Activated CD4-positive, alpha-beta T cell treated with anti-CD3 and anti-CD28 coated beads for 36 hours (primary cell): ENCODE measurements at regions not wholly inside any gene's neighbourhood (a gene's known extent, or its start where the extent isn't known, plus 50 kb on each side); places are given as distances from the start of the nearest gene placed in this dataset.
A peak's percentile ranks its signal among the peaks of the same experiment; 100 is the strongest.

Experiments used
- ATAC-seq: fragments of 200-7000 bp; cut with Tn5 transposase; one replicate; pipeline ENCODE4 v1.10.0; 2021; ENCODE audit warnings: mild to moderate bottlenecking, moderate library complexity
- CTCF ChIA-PET: fragments of 350-600 bp; sonication (Branson Sonifier 250); formaldehyde crosslinking; loops from one replicate; lab custom pipeline; 2021; ENCODE audit warnings: antibody characterized with exemption; lab: Charles Lee
- POLR2A ChIA-PET: fragments of 350-600 bp; sonication (Branson Sonifier 250); formaldehyde crosslinking; loops from one replicate; lab custom pipeline; 2021; ENCODE audit warnings: antibody characterized with exemption, inconsistent platforms; lab: Charles Lee
- DNase-seq: peaks from one replicate; pipeline ENCODE4 v3.0.0-alpha.2; 2020
- H3K27ac Mint-ChIP-seq: one replicate; pipeline ENCODE4 v1.8.0; 2021; ENCODE audit warnings: mixed read lengths
- H3K27me3 Mint-ChIP-seq: one replicate; pipeline ENCODE4 v1.8.0; 2021; ENCODE audit warnings: mixed read lengths
- H3K36me3 Mint-ChIP-seq: one replicate; pipeline ENCODE4 v1.8.0; 2021; ENCODE audit warnings: low read depth, mixed read lengths
- H3K4me1 Mint-ChIP-seq: one replicate; pipeline ENCODE4 v1.8.0; 2021; ENCODE audit warnings: mixed read lengths
- H3K4me3 Mint-ChIP-seq: one replicate; pipeline ENCODE4 v1.8.0; 2021; ENCODE audit warnings: mild to moderate bottlenecking, moderate library complexity, mixed read lengths
- H3K9me3 Mint-ChIP-seq: one replicate; pipeline ENCODE4 v1.8.0; 2021; ENCODE audit warnings: low read depth, mixed read lengths
- intact Hi-C, 2 experiments: fragments of 100-400 bp; cut with DNase I in 1 of 2; cut with micrococcal nuclease in 1 of 2; formaldehyde crosslinking; loops; one replicate each; pipeline versions ENCODE4 v1.14.2 to v1.15.1; 2022 to 2024; cut with DNase I, micrococcal nuclease

DNA sequence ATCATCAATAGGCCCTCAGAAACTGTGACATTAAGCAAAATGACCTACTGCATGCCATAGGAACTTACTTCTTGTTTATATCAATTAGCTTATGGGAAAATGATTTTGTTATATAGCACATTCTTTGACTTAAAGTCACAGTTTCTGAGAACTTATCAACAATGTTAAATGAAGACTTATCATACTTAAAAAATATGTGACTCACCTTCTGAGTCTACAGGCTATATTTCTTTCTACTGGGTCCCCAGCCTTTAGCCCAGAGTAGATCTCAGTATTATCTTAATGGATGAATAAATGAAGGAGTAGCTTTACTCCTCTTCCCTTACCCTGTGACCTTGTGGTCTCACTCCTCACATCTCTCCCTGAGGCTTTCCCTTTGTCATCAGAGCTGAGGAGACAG is 180.2 kb downstream of the MAFB start:
- ChIA-PET POLR2A (interaction anchor here (1.2 kb wide), 1 partner anchor 11 kb away, joined by 5 read pairs; no protein-coding TSS in a partner anchor), CTCF (interaction anchor here (0.6 to 2.0 kb wide), 2 partner anchors 27 to 37 kb away, joined by 4 to 6 read pairs; no protein-coding TSS in a partner anchor)
- Mint-ChIP-seq H3K4me1 (no peaks in the 10 kb centered on the region), H3K27ac (no peak overlapping the region), H3K9me3 (no peaks in the 10 kb centered on the region), H3K27me3 (peaks cover 4% of the 10 kb centered on the region), H3K4me3 (no peak overlapping the region), H3K36me3 (no peaks in the 10 kb centered on the region)
- DNase-seq: no peak
- intact Hi-C loops: no loop called here
- no peak for ATAC-seq

DNA sequence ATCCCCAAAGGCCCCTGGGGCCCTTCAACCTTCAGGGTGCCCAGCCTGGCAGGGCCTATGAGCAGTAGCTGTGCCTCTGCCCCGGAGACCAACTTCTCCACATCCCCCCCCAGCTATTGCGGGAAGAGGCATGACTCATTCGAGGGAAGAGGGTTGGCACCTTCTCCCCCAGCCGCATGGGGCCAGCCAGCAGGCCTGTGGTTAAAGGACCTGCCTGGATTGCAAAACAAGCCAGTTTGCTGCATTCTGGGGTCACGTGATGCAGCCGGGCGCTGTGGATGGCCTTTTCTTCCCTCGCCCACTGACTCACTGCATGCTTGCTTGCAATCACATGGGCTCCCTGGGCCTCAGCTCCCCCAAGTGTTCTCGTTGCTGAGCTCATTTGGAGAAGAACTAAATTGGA is 182.5 kb downstream of the MAFB start:
- Mint-ChIP-seq H3K9me3 (no peaks in the 10 kb centered on the region), H3K4me3 (no peak overlapping the region), H3K4me1 (no peaks in the 10 kb centered on the region), H3K27ac (no peak overlapping the region), H3K27me3 (peaks cover 3% of the 10 kb centered on the region), H3K36me3 (no peaks in the 10 kb centered on the region)
- POLR2A ChIA-PET: no interaction called here
- peak; percentile 55 for DNase-seq
- CTCF ChIA-PET: no interaction called here
- intact Hi-C loops: no loop called here
- peak; percentile 63 for ATAC-seq

DNA sequence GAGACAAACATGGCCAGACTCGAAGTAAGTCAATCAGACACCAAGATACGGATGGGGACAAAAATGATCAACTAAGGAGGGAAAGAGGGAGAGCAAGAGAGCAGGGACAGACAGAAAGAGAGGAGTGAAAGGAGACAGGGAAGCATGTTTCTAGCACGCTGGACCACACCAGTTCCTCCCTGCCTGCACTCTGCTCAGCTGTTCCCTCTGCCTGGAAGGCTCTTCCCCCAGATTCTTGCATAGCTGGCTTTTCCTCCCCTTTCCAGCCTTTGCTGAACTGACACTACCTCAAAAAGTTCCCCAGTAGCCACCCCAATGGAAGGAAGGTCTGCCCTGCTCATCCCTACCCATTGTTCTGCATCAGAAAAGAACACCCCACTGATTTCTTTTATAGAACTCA is 185.9 kb downstream of the MAFB start:
- no peaks in the 10 kb centered on the region for H3K9me3 Mint-ChIP-seq
- no peak overlapping the region for H3K4me3 Mint-ChIP-seq
- H3K36me3 Mint-ChIP-seq: no peaks in the 10 kb centered on the region
- ATAC-seq (no peak), DNase-seq (no peak)
- CTCF ChIA-PET: no interaction called here
- H3K27me3 Mint-ChIP-seq: peaks cover 6% of the 10 kb centered on the region
- H3K4me1 Mint-ChIP-seq: peaks cover 4% of the 10 kb centered on the region
- POLR2A ChIA-PET: no interaction called here
- no peak overlapping the region for H3K27ac Mint-ChIP-seq
- intact Hi-C loops: no loop called here

DNA sequence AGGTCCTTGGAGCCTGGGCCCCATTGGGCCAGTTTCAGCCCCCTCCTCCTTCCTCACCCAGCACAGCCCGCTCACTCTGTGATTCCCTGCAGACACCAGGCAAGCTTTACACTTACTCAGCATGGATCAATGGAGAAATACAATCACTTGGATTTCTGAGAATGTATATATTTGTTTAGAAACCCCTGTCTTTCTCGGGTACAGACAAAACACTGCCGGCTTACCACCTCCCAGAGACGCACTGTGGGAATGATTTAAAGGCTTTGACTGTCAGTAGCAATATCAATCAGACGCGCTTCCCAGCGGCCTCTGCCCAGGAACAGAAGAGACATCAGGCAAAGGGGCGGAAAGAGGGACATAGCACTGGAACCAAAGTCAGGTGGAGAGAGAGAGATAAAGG is 186.5 kb downstream of the MAFB start:
- Mint-ChIP-seq H3K27ac (no peak overlapping the region), H3K36me3 (no peaks in the 10 kb centered on the region), H3K27me3 (peaks cover 4% of the 10 kb centered on the region), H3K4me1 (peaks cover 8% of the 10 kb centered on the region), H3K4me3 (no peak overlapping the region), H3K9me3 (no peaks in the 10 kb centered on the region)
- ChIA-PET CTCF (no interaction called here), POLR2A (no interaction called here)
- no peak for DNase-seq
- no peak for ATAC-seq
- intact Hi-C loops: no loop called here

DNA sequence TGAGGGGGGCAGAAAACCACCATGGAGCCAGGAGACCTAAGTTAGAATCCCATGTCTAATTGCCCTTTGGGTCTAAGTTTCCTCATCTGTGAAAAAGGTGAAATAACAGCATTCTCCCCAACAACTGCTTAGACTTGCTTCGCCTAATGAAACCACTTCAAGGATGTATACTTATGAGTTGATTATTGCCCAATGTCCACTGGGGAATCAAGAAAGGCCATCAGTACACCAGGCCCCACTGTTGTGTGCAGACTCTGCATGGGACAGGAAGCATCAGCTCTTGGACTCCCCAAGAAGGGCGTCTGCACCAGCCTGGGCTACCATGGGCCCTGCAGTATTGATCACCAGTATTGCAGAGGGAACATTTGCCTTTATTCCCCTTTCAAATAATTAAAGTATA is 189.6 kb downstream of the MAFB start:
- H3K27me3 Mint-ChIP-seq: peaks cover 4% of the 10 kb centered on the region
- intact Hi-C loops: no loop called here
- ChIA-PET POLR2A (no interaction called here), CTCF (no interaction called here)
- no peak overlapping the region for H3K27ac Mint-ChIP-seq
- H3K36me3 Mint-ChIP-seq: no peaks in the 10 kb centered on the region
- no peak overlapping the region for H3K4me3 Mint-ChIP-seq
- peaks cover 8% of the 10 kb centered on the region for H3K4me1 Mint-ChIP-seq
- ATAC-seq (no peak), DNase-seq (no peak)
- H3K9me3 Mint-ChIP-seq: no peaks in the 10 kb centered on the region

DNA sequence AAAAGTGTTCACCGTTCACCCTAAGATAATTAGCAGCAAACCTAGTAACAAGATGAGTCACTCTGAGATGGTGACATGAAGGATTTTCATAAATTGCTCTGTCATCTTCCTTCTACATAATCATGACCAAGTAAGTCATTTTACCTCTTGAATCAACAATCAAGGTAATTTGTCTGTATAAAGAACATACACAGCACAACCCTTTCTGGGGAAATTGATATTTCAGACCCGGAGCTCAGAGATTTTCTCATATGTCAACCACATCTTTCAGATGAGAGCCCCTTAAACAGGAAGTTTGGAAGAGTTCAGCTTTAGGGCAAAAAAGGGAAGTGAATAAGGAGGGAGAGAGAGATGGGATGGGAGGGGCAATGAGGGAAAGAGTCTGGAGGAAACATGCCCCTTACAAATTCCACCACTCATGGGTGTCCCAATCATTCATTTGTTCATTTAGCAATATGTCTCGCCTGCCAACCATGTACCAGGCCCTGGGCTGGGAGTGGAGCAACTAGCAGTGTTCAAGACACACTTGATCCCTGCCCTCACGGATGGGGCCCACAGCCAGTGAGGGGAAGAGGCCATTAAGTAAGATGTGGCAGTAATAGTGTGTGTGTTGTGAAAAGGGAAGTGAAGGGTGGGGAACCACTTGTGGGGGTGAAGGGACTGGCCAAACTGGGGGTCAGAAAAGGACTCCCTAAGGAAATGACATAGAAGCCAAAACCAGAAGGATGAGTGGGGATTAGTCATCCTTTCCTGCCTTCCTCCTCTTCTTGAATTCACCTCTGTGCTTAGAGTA is 190.9 kb downstream of the MAFB start:
- intact Hi-C loops: no loop called here
- DNase-seq (no peak), ATAC-seq (no peak)
- Mint-ChIP-seq H3K4me1 (peaks cover 8% of the 10 kb centered on the region), H3K36me3 (no peaks in the 10 kb centered on the region), H3K9me3 (no peaks in the 10 kb centered on the region), H3K27me3 (peaks cover 4% of the 10 kb centered on the region), H3K4me3 (no peak overlapping the region), H3K27ac (no peak overlapping the region)
- ChIA-PET POLR2A (interaction anchor here (0.7 kb wide), 1 partner anchor 40 kb away, joined by 3 read pairs; no protein-coding TSS in a partner anchor), CTCF (no interaction called here)

DNA sequence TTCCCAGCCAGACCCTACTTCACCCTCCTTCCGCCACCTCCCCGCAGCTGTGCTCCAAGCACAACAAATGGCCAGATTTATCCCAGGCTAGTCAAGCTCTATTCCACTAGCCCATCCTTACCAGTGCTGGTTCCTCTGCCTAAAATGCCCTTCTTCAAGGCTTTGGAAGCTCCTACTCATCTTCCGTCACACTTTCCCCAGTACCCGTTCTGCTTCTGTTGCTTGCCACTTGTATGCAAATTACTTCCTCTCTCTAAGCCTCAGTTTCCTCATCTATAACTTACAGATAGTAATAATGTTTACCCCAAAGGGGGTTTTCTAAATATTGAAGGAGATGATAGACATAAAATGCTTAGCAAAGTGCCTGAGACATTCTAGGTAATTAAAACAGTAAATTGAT is 193.1 kb downstream of the MAFB start:
- ChIA-PET CTCF (no interaction called here), POLR2A (no interaction called here)
- H3K4me3 Mint-ChIP-seq: no peak overlapping the region
- H3K4me1 Mint-ChIP-seq: peaks cover 8% of the 10 kb centered on the region
- ATAC-seq: no peak
- H3K27ac Mint-ChIP-seq: no peak overlapping the region
- H3K36me3 Mint-ChIP-seq: no peaks in the 10 kb centered on the region
- no peak for DNase-seq
- no peaks in the 10 kb centered on the region for H3K9me3 Mint-ChIP-seq
- intact Hi-C loops: no loop called here
- peaks cover 5% of the 10 kb centered on the region for H3K27me3 Mint-ChIP-seq

DNA sequence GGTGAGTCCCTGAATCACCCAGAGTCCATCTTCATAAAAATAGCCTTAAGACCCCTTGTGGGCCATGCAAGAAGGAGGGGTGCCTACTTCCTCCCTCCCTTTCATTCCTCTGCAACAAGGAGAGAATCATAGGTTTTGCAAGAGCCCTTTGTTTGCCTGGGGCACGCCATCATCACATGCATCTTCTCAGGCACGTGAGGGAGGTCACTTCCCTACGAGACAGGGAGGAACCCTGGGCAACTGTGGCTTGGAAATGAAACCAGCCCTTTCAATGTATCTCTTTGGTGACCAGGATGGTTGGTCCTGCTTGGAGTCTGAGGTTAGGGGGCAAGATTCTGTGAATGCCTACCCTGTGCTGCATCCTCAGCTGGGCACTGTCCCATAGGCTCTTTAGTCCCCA is 194.8 kb downstream of the MAFB start:
- Mint-ChIP-seq H3K9me3 (no peaks in the 10 kb centered on the region), H3K27ac (no peak overlapping the region), H3K4me1 (peaks cover 8% of the 10 kb centered on the region), H3K36me3 (no peaks in the 10 kb centered on the region), H3K27me3 (peaks cover 5% of the 10 kb centered on the region), H3K4me3 (no peak overlapping the region)
- ChIA-PET POLR2A (no interaction called here), CTCF (no interaction called here)
- intact Hi-C loops: no loop called here
- no peak for DNase-seq
- no peak for ATAC-seq

DNA sequence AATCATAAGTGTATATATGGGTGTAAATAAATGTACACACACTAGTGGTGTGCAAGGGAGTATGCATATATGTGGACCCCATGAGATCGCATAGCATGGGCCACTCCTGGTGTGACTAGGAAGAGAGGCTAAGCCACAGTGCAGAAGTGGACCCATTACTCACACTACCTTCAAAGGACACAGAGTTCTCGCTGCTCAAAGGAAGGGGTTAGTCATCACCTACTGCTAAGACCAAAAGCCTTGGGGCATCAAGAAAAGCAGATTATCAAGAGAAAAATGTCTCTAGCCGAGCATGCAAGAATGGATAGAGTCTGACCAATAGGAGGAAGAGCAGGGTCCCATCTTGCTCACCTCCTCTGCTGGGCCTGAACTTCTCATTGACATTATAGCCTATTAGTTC is 195.5 kb downstream of the MAFB start:
- Mint-ChIP-seq H3K4me3 (no peak overlapping the region), H3K4me1 (peaks cover 6% of the 10 kb centered on the region), H3K27me3 (peaks cover 2% of the 10 kb centered on the region), H3K36me3 (no peaks in the 10 kb centered on the region), H3K27ac (no peak overlapping the region), H3K9me3 (no peaks in the 10 kb centered on the region)
- ChIA-PET POLR2A (no interaction called here), CTCF (no interaction called here)
- intact Hi-C loops: no loop called here
- ATAC-seq: no peak
- no peak for DNase-seq

DNA sequence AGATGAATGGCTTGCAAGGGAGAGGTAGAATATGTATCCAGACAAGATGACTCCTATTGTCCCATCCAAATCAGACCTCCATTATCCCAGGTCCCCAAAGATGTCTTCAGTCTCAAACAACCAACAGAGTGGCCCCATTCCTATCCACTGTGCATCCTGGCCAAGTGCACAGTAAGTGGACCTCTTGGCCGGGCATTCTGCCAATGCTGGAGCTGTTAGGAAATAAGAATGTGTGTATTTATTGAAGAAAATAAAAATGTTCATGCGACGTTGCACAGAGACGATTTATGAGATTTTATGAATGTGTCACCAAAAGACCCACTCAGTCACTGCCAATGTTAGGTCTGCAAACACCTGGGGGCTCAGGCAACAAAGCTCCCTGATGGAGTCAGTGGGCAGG is 196.0 kb downstream of the MAFB start:
- Mint-ChIP-seq H3K4me1 (peaks cover 3% of the 10 kb centered on the region), H3K36me3 (no peaks in the 10 kb centered on the region), H3K4me3 (no peak overlapping the region), H3K27ac (no peak overlapping the region), H3K27me3 (peaks cover 2% of the 10 kb centered on the region), H3K9me3 (no peaks in the 10 kb centered on the region)
- ATAC-seq: no peak
- no peak for DNase-seq
- intact Hi-C loops: no loop called here
- ChIA-PET POLR2A (no interaction called here), CTCF (no interaction called here)

DNA sequence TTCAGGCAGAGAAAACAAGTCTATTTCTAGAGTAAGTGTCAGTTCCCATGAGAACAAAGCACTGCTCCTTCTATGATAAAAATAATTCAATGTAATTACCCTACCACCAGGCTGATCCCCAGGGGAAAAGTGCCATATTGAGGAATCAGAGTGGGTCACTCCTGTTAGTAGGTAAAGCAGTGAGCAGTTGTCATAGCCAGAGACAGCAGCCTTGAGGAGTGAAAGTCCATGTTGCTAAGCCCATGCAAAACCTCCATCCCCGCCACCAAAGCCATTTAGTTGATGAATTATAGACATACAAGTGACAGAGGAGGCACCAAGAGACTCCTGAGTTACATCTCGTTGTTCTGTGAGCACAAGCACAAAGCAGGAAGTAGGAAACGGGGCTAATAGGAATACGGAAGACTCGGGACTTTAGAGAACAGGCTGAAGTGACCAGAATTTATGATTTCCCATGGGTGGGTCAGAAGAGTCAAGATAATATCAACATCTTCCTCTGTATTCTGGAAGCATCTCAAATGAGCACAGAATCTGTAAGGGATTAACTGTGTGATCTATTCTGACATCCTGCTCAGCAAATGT is 197.9 kb downstream of the MAFB start:
- H3K27ac Mint-ChIP-seq: no peak overlapping the region
- DNase-seq (no peak), ATAC-seq (no peak)
- no peaks in the 10 kb centered on the region for H3K4me1 Mint-ChIP-seq
- intact Hi-C loops: no loop called here
- ChIA-PET POLR2A (no interaction called here), CTCF (no interaction called here)
- H3K4me3 Mint-ChIP-seq: no peak overlapping the region
- H3K27me3 Mint-ChIP-seq: peaks cover 9% of the 10 kb centered on the region
- no peaks in the 10 kb centered on the region for H3K9me3 Mint-ChIP-seq
- H3K36me3 Mint-ChIP-seq: no peaks in the 10 kb centered on the region

DNA sequence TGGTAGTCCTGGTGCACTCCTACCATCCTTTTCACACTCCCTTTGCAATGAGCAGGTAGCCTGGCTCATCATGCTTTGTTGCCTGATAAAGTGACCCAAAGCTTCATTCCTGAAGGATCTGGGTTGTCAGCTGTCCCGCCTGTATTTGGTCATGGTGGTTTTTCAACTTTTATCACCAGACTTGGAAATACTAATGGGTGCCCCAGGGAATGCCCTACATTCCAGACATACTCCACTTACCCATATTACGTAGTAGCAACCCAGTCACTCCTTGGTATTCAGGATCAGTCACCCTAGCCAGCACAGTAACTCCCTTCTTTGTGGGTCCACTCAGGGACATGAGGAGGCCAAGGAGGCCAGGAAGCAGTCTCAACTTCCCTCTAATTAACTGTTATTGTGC is 199.2 kb downstream of the MAFB start:
- CTCF ChIA-PET: no interaction called here
- no peak overlapping the region for H3K4me3 Mint-ChIP-seq

More for the DNA sequence above, 199.2 kb downstream of the MAFB start:
- POLR2A ChIA-PET: no interaction called here
- intact Hi-C loops: no loop called here
- peaks cover 9% of the 10 kb centered on the region for H3K27me3 Mint-ChIP-seq
- DNase-seq (no peak), ATAC-seq (no peak)
- no peaks in the 10 kb centered on the region for H3K4me1 Mint-ChIP-seq
- H3K36me3 Mint-ChIP-seq: no peaks in the 10 kb centered on the region
- no peaks in the 10 kb centered on the region for H3K9me3 Mint-ChIP-seq
- H3K27ac Mint-ChIP-seq: no peak overlapping the region
